Stimulated activated effector memory CD8-positive, alpha-beta T cell treated with anti-CD3 and anti-CD28 coated beads, Interleukin-12 subunit alpha, Interleukin-12 subunit beta, amount 100 ng/mL, for 72 hours (primary cell): ENCODE measurements at regions not wholly inside any gene's neighbourhood (a gene's known extent, or its start where the extent isn't known, plus 50 kb on each side); places are given as distances from the start of the nearest gene placed in this dataset.
"Not testable (repeated sequence)": the region's sequence is repeated elsewhere in the genome, so short reads cannot be mapped to it uniquely, and the experiment has no call there.

Experiments
- ATAC-seq: fragments of 150-1000 bp; cut with Tn5 transposase; 2 replicates; pipeline ENCODE4 v1.10.0; 2021
- DNase-seq, 2 donors: peaks; one replicate each; pipeline ENCODE4 v3.0.0; 2021 to 2022; ENCODE audit warnings: low spot score in 2 of 2
- H3K27ac Mint-ChIP-seq: one replicate; pipeline ENCODE4 v1.8.0; 2022; ENCODE audit warnings: mild to moderate bottlenecking, mixed read lengths
- H3K36me3 Mint-ChIP-seq: one replicate; pipeline ENCODE4 v1.8.0; 2022; ENCODE audit warnings: mild to moderate bottlenecking, mixed read lengths
- H3K4me1 Mint-ChIP-seq: one replicate; pipeline ENCODE4 v1.8.0; 2022; ENCODE audit warnings: mixed read lengths
- H3K4me3 Mint-ChIP-seq: one replicate; pipeline ENCODE4 v1.8.0; 2022; ENCODE audit warnings: mild to moderate bottlenecking, mixed read lengths
- H3K9me3 Mint-ChIP-seq: one replicate; pipeline ENCODE4 v1.8.0; 2022; ENCODE audit warnings: mixed read lengths

- Mint-ChIP-seq H3K4me3 (no peak overlapping the region), H3K9me3 (peaks cover 18% of the 10 kb centered on the region), H3K36me3 (no peaks in the 10 kb centered on the region), H3K4me1 (peaks cover 6% of the 10 kb centered on the region), H3K27ac (no peak overlapping the region)
- DNase-seq = no peak
- no peak for ATAC-seq
Observed at GRCh38 chr16:35198223-35199199, 1739.1 kb downstream of the TP53TG3F start.

GRCh38 chr16:35200662-35201061, 1741.2 kb downstream of the TP53TG3F start:
- H3K4me3 Mint-ChIP-seq = no peak overlapping the region
- DNase-seq (no peak), ATAC-seq (no peak)
- H3K4me1 Mint-ChIP-seq = peaks cover 6% of the 10 kb centered on the region
- peaks cover 15% of the 10 kb centered on the region for H3K9me3 Mint-ChIP-seq
- H3K27ac Mint-ChIP-seq = no peak overlapping the region
- H3K36me3 Mint-ChIP-seq = no peaks in the 10 kb centered on the region

- Mint-ChIP-seq H3K27ac (no peak overlapping the region), H3K36me3 (no peaks in the 10 kb centered on the region), H3K9me3 (peaks cover 13% of the 10 kb centered on the region), H3K4me3 (no peak overlapping the region), H3K4me1 (peaks cover 6% of the 10 kb centered on the region)
- DNase-seq (no peak), ATAC-seq (no peak)
Observed at GRCh38 chr16:35201151-35201550, 1741.7 kb downstream of the TP53TG3F start.

GRCh38 chr16:35203636-35204035, 1744.2 kb downstream of the TP53TG3F start:
- Mint-ChIP-seq H3K4me3 (no peak overlapping the region), H3K27ac (no peak overlapping the region), H3K4me1 (peaks cover 6% of the 10 kb centered on the region), H3K9me3 (peaks cover 12% of the 10 kb centered on the region), H3K36me3 (no peaks in the 10 kb centered on the region)
- ATAC-seq = no peak
- DNase-seq = no peak

- ATAC-seq (no peak), DNase-seq (no peak)
- Mint-ChIP-seq H3K9me3 (peaks cover 18% of the 10 kb centered on the region), H3K36me3 (no peaks in the 10 kb centered on the region), H3K4me3 (no peak overlapping the region), H3K4me1 (no peaks in the 10 kb centered on the region), H3K27ac (no peak overlapping the region)
Observed at GRCh38 chr16:35207059-35207999, 1747.9 kb downstream of the TP53TG3F start.

- H3K9me3 Mint-ChIP-seq = peaks cover 18% of the 10 kb centered on the region
- no peak overlapping the region for H3K27ac Mint-ChIP-seq
- no peak overlapping the region for H3K4me3 Mint-ChIP-seq
- DNase-seq (no peak), ATAC-seq (peak; percentile 24)
- no peaks in the 10 kb centered on the region for H3K36me3 Mint-ChIP-seq
- H3K4me1 Mint-ChIP-seq = no peaks in the 10 kb centered on the region
Observed at GRCh38 chr16:35208001-35208935, 1748.9 kb downstream of the TP53TG3F start.

- H3K36me3 Mint-ChIP-seq = no peaks in the 10 kb centered on the region
- no peak for DNase-seq
- no peaks in the 10 kb centered on the region for H3K4me1 Mint-ChIP-seq
- peaks cover 18% of the 10 kb centered on the region for H3K9me3 Mint-ChIP-seq
- H3K4me3 Mint-ChIP-seq = no peak overlapping the region
- H3K27ac Mint-ChIP-seq = no peak overlapping the region
- ATAC-seq = no peak
Observed at GRCh38 chr16:35210681-35211433, 1751.4 kb downstream of the TP53TG3F start.

- Mint-ChIP-seq H3K4me3 (no peak overlapping the region), H3K36me3 (no peaks in the 10 kb centered on the region), H3K27ac (no peak overlapping the region), H3K4me1 (no peaks in the 10 kb centered on the region), H3K9me3 (peaks cover 24% of the 10 kb centered on the region)
- ATAC-seq (no peak), DNase-seq (no peak)
Observed at GRCh38 chr16:35214840-35215239, 1755.4 kb downstream of the TP53TG3F start.

GRCh38 chr16:35215287-35215686, 1755.9 kb downstream of the TP53TG3F start:
- Mint-ChIP-seq H3K4me3 (no peak overlapping the region), H3K4me1 (no peaks in the 10 kb centered on the region), H3K27ac (no peak overlapping the region), H3K9me3 (peaks cover 20% of the 10 kb centered on the region), H3K36me3 (no peaks in the 10 kb centered on the region)
- ATAC-seq (no peak), DNase-seq (no peak)

GRCh38 chr16:35216261-35216660, 1756.8 kb downstream of the TP53TG3F start:
- peaks cover 21% of the 10 kb centered on the region for H3K9me3 Mint-ChIP-seq
- H3K4me3 Mint-ChIP-seq, H3K4me1 Mint-ChIP-seq, DNase-seq, H3K27ac Mint-ChIP-seq, H3K36me3 Mint-ChIP-seq, ATAC-seq: not testable (repeated sequence)

GRCh38 chr16:35221482-35222185, 1762.2 kb downstream of the TP53TG3F start:
- Mint-ChIP-seq H3K27ac (no peak overlapping the region), H3K9me3 (peaks cover 22% of the 10 kb centered on the region)
- no peak for ATAC-seq

GRCh38 chr16:35234679-35235078, 1775.3 kb downstream of the TP53TG3F start:
- no peaks in the 10 kb centered on the region for H3K4me1 Mint-ChIP-seq
- H3K36me3 Mint-ChIP-seq = no peaks in the 10 kb centered on the region
- no peak overlapping the region for H3K27ac Mint-ChIP-seq
- ATAC-seq (no peak), DNase-seq (no peak)
- no peak overlapping the region for H3K4me3 Mint-ChIP-seq
- H3K9me3 Mint-ChIP-seq = peaks cover 17% of the 10 kb centered on the region

More at GRCh38 chr16:35221482-35222185, 1762.2 kb downstream of the TP53TG3F start:
- DNase-seq = no peak
- Mint-ChIP-seq H3K4me1 (no peaks in the 10 kb centered on the region), H3K36me3 (no peaks in the 10 kb centered on the region), H3K4me3 (no peak overlapping the region)

- DNase-seq (no peak), ATAC-seq (no peak)
- peaks cover 22% of the 10 kb centered on the region for H3K9me3 Mint-ChIP-seq
- H3K36me3 Mint-ChIP-seq = no peaks in the 10 kb centered on the region
- no peak overlapping the region for H3K4me3 Mint-ChIP-seq
- no peak overlapping the region for H3K27ac Mint-ChIP-seq
- H3K4me1 Mint-ChIP-seq = no peaks in the 10 kb centered on the region
Observed at GRCh38 chr16:35239561-35239960, 1780.1 kb downstream of the TP53TG3F start.
